CD4-positive, alpha-beta T cell (primary cell): ENCODE measurements at regions not wholly inside any gene's neighbourhood (a gene's known extent, or its start where the extent isn't known, plus 50 kb on each side); places are given as distances from the start of the nearest gene placed in this dataset.

Experiments
- ATAC-seq: fragments of 200-7000 bp; cut with Tn5 transposase; one replicate; pipeline ENCODE4 v1.10.0; 2022; ENCODE audit warnings: mild to moderate bottlenecking; ENCODE audit not compliant: poor library complexity
- CTCF ChIA-PET: fragments of 350-600 bp; sonication (Branson Sonifier 250); formaldehyde crosslinking; loops from one replicate; lab custom pipeline; 2021; ENCODE audit warnings: antibody characterized with exemption, inconsistent platforms; lab: Charles Lee
- POLR2A ChIA-PET: fragments of 350-600 bp; sonication (Branson Sonifier 250); formaldehyde crosslinking; loops from one replicate; lab custom pipeline; 2021; ENCODE audit warnings: antibody characterized with exemption, inconsistent platforms; lab: Charles Lee
- DNase-seq, 14 experiments: peaks; one replicate each; pipeline ENCODE4 v3.0.0-alpha.2; 2013 to 2020; ENCODE audit warnings: mixed read lengths in 2 of 14
- H3K27ac ChIP-seq, 2 donors: one replicate each; pipeline versions ENCODE4 v1.5.1 to v1.7.0; 2013; ENCODE audit warnings: low read length in 2 of 2, low read depth in 1 of 2, mild to moderate bottlenecking in 1 of 2
- H3K27me3 ChIP-seq, 2 experiments: 1 replicate in 1 of 2; 2 replicates in 1 of 2; pipeline versions ENCODE4 v1.6.1 to v1.7.0; 2013; ENCODE audit warnings: low read length in 2 of 2, control low read depth in 1 of 2, mild to moderate bottlenecking in 1 of 2, moderate library complexity in 1 of 2; ENCODE audit not compliant: insufficient read depth in 2 of 2, control insufficient read depth in 1 of 2
- H3K36me3 ChIP-seq: one replicate; pipeline ENCODE4 v1.6.1; 2013; ENCODE audit warnings: low read length, control low read depth; ENCODE audit not compliant: insufficient read depth
- H3K4me1 ChIP-seq: one replicate; pipeline ENCODE4 v1.6.1; 2013; ENCODE audit warnings: low read length, control low read depth; ENCODE audit not compliant: insufficient read depth
- H3K4me3 ChIP-seq: one replicate; pipeline ENCODE4 v1.5.1; 2013; ENCODE audit warnings: mild to moderate bottlenecking, low read length, moderate library complexity
- H3K9me3 ChIP-seq, 2 experiments: 1 replicate in 1 of 2; 2 replicates in 1 of 2; pipeline versions ENCODE4 v1.6.1 to v1.7.0; 2013; ENCODE audit warnings: low read length in 2 of 2, mild to moderate bottlenecking in 2 of 2, control low read depth in 1 of 2, moderate library complexity in 1 of 2; ENCODE audit not compliant: control insufficient read depth in 1 of 2, insufficient read depth in 1 of 2
- H3K27ac Mint-ChIP-seq: one replicate; pipeline ENCODE4 v1.8.0; 2020; ENCODE audit warnings: mixed read lengths
- H3K27me3 Mint-ChIP-seq: one replicate; pipeline ENCODE4 v1.8.0; 2021; ENCODE audit warnings: mixed read lengths
- H3K36me3 Mint-ChIP-seq: one replicate; pipeline ENCODE4 v1.8.0; 2021; ENCODE audit warnings: low read depth, mixed read lengths
- H3K4me1 Mint-ChIP-seq: one replicate; pipeline ENCODE4 v1.8.0; 2021; ENCODE audit warnings: low read depth, mixed read lengths
- H3K4me3 Mint-ChIP-seq: one replicate; pipeline ENCODE4 v1.8.0; 2020; ENCODE audit warnings: mild to moderate bottlenecking, mixed read lengths
- H3K9me3 Mint-ChIP-seq: one replicate; pipeline ENCODE4 v1.8.0; 2020; ENCODE audit warnings: mixed read lengths
- intact Hi-C, 2 experiments: fragments of 100-400 bp; cut with DNase I in 1 of 2; cut with micrococcal nuclease in 1 of 2; formaldehyde crosslinking; loops; one replicate each; pipeline versions ENCODE4 v1.15.1 to v1.9.0; 2023 to 2025; cut with DNase I, micrococcal nuclease
- TF ChIP-seq, protein P1 (sequence below): fragments of 200-600 bp; IDR thresholded peaks from one replicate; pipeline ENCODE4 v1.8.0; 2022; ENCODE audit warnings: antibody characterized with exemption, mild to moderate bottlenecking

- TF ChIP-seq, protein P1, sequence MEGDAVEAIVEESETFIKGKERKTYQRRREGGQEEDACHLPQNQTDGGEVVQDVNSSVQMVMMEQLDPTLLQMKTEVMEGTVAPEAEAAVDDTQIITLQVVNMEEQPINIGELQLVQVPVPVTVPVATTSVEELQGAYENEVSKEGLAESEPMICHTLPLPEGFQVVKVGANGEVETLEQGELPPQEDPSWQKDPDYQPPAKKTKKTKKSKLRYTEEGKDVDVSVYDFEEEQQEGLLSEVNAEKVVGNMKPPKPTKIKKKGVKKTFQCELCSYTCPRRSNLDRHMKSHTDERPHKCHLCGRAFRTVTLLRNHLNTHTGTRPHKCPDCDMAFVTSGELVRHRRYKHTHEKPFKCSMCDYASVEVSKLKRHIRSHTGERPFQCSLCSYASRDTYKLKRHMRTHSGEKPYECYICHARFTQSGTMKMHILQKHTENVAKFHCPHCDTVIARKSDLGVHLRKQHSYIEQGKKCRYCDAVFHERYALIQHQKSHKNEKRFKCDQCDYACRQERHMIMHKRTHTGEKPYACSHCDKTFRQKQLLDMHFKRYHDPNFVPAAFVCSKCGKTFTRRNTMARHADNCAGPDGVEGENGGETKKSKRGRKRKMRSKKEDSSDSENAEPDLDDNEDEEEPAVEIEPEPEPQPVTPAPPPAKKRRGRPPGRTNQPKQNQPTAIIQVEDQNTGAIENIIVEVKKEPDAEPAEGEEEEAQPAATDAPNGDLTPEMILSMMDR: no peak
- Mint-ChIP-seq H3K27ac (no peak overlapping the region), H3K4me1 (no peaks in the 10 kb centered on the region), H3K9me3 (no peaks in the 10 kb centered on the region), H3K4me3 (no peak overlapping the region), H3K27me3 (no peaks in the 10 kb centered on the region), H3K36me3 (no peaks in the 10 kb centered on the region)
- H3K9me3 ChIP-seq: no peaks in the 10 kb centered on the region
- intact Hi-C loops: no loop called here
- ATAC-seq (no peak), DNase-seq (no peak)
- H3K27me3 ChIP-seq: no peaks in the 10 kb centered on the region
- H3K27ac ChIP-seq: no peak overlapping the region
- H3K36me3 ChIP-seq: no peaks in the 10 kb centered on the region
- ChIA-PET POLR2A (no interaction called here), CTCF (no interaction called here)
- no peaks in the 10 kb centered on the region for H3K4me1 ChIP-seq
- H3K4me3 ChIP-seq: no peak overlapping the region
Measured at GRCh38 chr6:126786262-126786661, 332.2 kb upstream of the RSPO3 start.

DNA sequence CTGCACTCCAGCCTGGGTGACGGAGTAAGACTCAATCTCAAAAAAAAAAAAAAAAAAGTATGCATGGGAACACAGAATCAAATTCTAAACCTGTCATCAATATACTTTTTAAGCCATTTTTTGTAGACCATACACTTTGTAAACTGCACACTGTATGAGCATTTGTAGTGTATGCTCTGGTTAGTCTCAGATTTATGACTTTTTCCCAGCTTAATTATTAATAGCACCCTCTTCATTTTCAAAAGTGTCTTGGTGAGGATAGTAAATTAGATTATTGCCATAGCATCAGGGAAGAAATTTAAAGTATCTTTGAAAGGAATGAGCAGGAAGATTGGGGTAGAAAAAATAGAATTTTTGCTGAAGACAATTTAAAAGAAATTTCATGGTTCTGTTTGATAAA lies 330.8 kb upstream of the RSPO3 start:
- CTCF ChIA-PET: no interaction called here
- Histone ChIP-seq H3K9me3 (no peaks in the 10 kb centered on the region), H3K27me3 (no peaks in the 10 kb centered on the region), H3K4me1 (no peaks in the 10 kb centered on the region), H3K4me3 (no peak overlapping the region), H3K27ac (no peak overlapping the region), H3K36me3 (no peaks in the 10 kb centered on the region)
- POLR2A ChIA-PET: no interaction called here
- no peak for DNase-seq
- Mint-ChIP-seq H3K36me3 (no peaks in the 10 kb centered on the region), H3K4me3 (no peak overlapping the region), H3K27me3 (no peaks in the 10 kb centered on the region), H3K9me3 (no peaks in the 10 kb centered on the region), H3K27ac (no peak overlapping the region), H3K4me1 (no peaks in the 10 kb centered on the region)
- TF ChIP-seq, protein P1: no peak
- intact Hi-C loops: no loop called here
- ATAC-seq: no peak

GRCh38 chr6:126788861-126789365 lies 329.6 kb upstream of the RSPO3 start:
- H3K9me3 Mint-ChIP-seq: no peaks in the 10 kb centered on the region
- no peaks in the 10 kb centered on the region for H3K27me3 Mint-ChIP-seq
- no peak overlapping the region for H3K27ac Mint-ChIP-seq
- no peaks in the 10 kb centered on the region for H3K4me1 Mint-ChIP-seq
- H3K36me3 Mint-ChIP-seq: no peaks in the 10 kb centered on the region
- Histone ChIP-seq H3K9me3 (no peaks in the 10 kb centered on the region), H3K27ac (no peak overlapping the region), H3K27me3 (no peaks in the 10 kb centered on the region), H3K4me3 (no peak overlapping the region), H3K36me3 (no peaks in the 10 kb centered on the region), H3K4me1 (no peaks in the 10 kb centered on the region)
- TF ChIP-seq, protein P1: no peak
- DNase-seq (no peak), ATAC-seq (no peak)
- no peak overlapping the region for H3K4me3 Mint-ChIP-seq
- ChIA-PET POLR2A (no interaction called here), CTCF (interaction anchor here (1.6 kb wide), 1 partner anchor 12 kb away, joined by 3 read pairs; no protein-coding TSS in a partner anchor)
- intact Hi-C loops: no loop called here
